ENCODE measurements at regions not wholly inside any gene's neighbourhood (a gene's known extent, or its start where the extent isn't known, plus 50 kb on each side); places are given as distances from the start of the nearest gene placed in this dataset.

DNA sequence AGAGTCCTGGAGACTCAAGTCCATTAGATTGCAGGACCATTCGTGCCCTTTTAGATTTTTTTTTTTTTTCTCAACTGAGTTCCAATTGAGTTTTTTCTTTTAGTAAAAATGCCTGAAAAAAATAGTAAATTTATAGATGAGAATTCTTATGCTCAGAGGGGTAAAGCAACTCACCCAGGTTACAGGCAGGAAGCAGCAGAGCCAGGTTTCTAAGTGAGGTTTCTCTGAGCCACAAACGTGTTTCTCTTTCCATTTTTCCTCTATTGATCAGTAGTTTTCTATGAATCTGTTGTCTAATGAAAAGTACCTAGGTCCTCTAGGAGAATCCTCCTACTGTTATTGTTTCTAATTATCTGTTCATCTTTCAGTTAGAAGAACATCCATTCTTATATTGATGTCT lies 66.4 kb upstream of the C12orf71 start:
- TF ChIP-seq, protein P1, sequence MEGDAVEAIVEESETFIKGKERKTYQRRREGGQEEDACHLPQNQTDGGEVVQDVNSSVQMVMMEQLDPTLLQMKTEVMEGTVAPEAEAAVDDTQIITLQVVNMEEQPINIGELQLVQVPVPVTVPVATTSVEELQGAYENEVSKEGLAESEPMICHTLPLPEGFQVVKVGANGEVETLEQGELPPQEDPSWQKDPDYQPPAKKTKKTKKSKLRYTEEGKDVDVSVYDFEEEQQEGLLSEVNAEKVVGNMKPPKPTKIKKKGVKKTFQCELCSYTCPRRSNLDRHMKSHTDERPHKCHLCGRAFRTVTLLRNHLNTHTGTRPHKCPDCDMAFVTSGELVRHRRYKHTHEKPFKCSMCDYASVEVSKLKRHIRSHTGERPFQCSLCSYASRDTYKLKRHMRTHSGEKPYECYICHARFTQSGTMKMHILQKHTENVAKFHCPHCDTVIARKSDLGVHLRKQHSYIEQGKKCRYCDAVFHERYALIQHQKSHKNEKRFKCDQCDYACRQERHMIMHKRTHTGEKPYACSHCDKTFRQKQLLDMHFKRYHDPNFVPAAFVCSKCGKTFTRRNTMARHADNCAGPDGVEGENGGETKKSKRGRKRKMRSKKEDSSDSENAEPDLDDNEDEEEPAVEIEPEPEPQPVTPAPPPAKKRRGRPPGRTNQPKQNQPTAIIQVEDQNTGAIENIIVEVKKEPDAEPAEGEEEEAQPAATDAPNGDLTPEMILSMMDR (IDR thresholded peaks at IDR 0.05; ENCODE audit: insufficient read depth, low read length, poor library complexity, severe bottlenecking): no peak
- no peak for TF ChIP-seq EZH2phosphoT487 (conservative IDR thresholded peaks at IDR 0.05; ENCODE audit: low read length)

Measured in SU-DHL-6 (cell line).